Stomach (tissue), 8 donors: ENCODE measurements at regions not wholly inside any gene's neighbourhood (a gene's known extent, or its start where the extent isn't known, plus 50 kb on each side); places are given as distances from the start of the nearest gene placed in this dataset.

Experiments used
- DNase-seq, 2 donors: peaks; one replicate each; pipeline versions ENCODE4 v3.0.0 to v3.0.0-alpha.2; 2013 to 2019
- H3K27ac ChIP-seq, 5 donors: fragments of 200-600 bp in 4 of 5; sonication (generic) in 4 of 5; one replicate each; pipeline ENCODE4 v1.5.1; 2013 to 2019; ENCODE audit warnings: mild to moderate bottlenecking in 1 of 5, moderate library complexity in 1 of 5
- H3K27me3 ChIP-seq, 3 donors: fragments of 200-600 bp; sonication (generic); one replicate each; pipeline ENCODE4 v1.5.1; 2017 to 2019; ENCODE audit warnings: mixed run types in 1 of 3
- H3K36me3 ChIP-seq, 4 donors: fragments of 200-600 bp; sonication (generic); 1 replicate in 3 of 4; 2 replicates in 1 of 4; pipeline ENCODE4 v1.5.1; 2016 to 2019
- H3K4me1 ChIP-seq, 4 donors: fragments of 200-600 bp; sonication (generic); one replicate each; pipeline ENCODE4 v1.5.1; 2016 to 2019
- H3K4me3 ChIP-seq, 4 donors: fragments of 200-600 bp; sonication (generic) in 3 of 4; one replicate each; pipeline ENCODE4 v1.5.1; 2016 to 2019; ENCODE audit warnings: mild to moderate bottlenecking in 1 of 4
- H3K9me3 ChIP-seq, 4 donors: fragments of 200-600 bp; sonication (generic); one replicate each; pipeline ENCODE4 v1.5.1; 2016 to 2019
- CTCF ChIP-seq, 7 experiments: fragments of 450-650 bp in 4 of 7; fragments of 200-600 bp in 3 of 7; sonication (generic) in 3 of 7; IDR thresholded peaks; one replicate each; pipeline ENCODE4 v1.5.1; 2016 to 2019; ENCODE audit warnings: antibody characterized with exemption in 7 of 7, control low read depth in 2 of 7, mild to moderate bottlenecking in 1 of 7
- EP300 ChIP-seq: sonication (generic); formaldehyde crosslinking; IDR thresholded peaks from one replicate; pipeline ENCODE4 v1.6.1; 2017; ENCODE audit warnings: antibody characterized with exemption
- POLR2A ChIP-seq, 4 donors: fragments of 450-650 bp; IDR thresholded peaks; one replicate each; pipeline ENCODE4 v1.6.1; 2016; ENCODE audit warnings: antibody characterized with exemption in 4 of 4, control low read depth in 2 of 4, mild to moderate bottlenecking in 1 of 4, moderate library complexity in 1 of 4
- POLR2AphosphoS5 ChIP-seq, 3 donors: sonication (generic); formaldehyde crosslinking; IDR thresholded peaks; one replicate each; pipeline ENCODE4 v1.6.1; 2016; ENCODE audit warnings: antibody characterized with exemption in 3 of 3
- WGBS, 5 donors: extraction: QIAGEN DNeasy Blood & Tissue Kit in 3 of 5; methylation state at CpG; one replicate each; pipeline versions ENCODE4 v1.1.5 to v1.1.7; 2013 to 2018; 5-methylcytosine and 5-hydroxymethylcytosine counted together
- intact Hi-C: fragments of 100-400 bp; cut with DNase I; formaldehyde crosslinking; loops from one replicate; pipeline ENCODE4 v1.15.1; 2023; ENCODE audit warnings: low total_unique reads
- donor health status: healthy with polysubstance abuse.
- donor health status: Bipolar disorder and iron deficiency.
- donor health status: healthy.

GRCh38 chr2:133810559-133810958 lies 242.3 kb upstream of the NCKAP5 start:
- Histone ChIP-seq H3K27me3 (peaks cover 0 to 10% (median 0%) of the 10 kb centered on the region in 3 donors), H3K36me3 (no peaks in the 10 kb centered on the region), H3K4me1 (no peaks in the 10 kb centered on the region), H3K9me3 (no peaks in the 10 kb centered on the region), H3K27ac (no peak overlapping the region), H3K4me3 (no peak overlapping the region)
- TF ChIP-seq POLR2A (IDR thresholded peaks at IDR 0.05) (no peak), CTCF (IDR thresholded peaks at IDR 0.05) (no peak), EP300 (no peak), POLR2AphosphoS5 (IDR thresholded peaks at IDR 0.05) (no peak)
- no peak for DNase-seq
- intact Hi-C loops, result no loop called here
- 86 to 94% (median 90%) methylated on average over 2 of the region's 2 CpGs for WGBS, 5 donors

- no peak overlapping the region for H3K27ac ChIP-seq
- 65 to 76% (median 71%) methylated on average over 4 of the region's 4 CpGs for whole genome bisulfite sequencing, 5 donors
- DNase-seq, result no peak
- peaks cover 0 to 14% (median 0%) of the 10 kb centered on the region in 3 donors for H3K27me3 ChIP-seq
- H3K9me3 ChIP-seq, result no peaks in the 10 kb centered on the region
- no peak for TF ChIP-seq EP300
- no peak for TF ChIP-seq POLR2A (IDR thresholded peaks at IDR 0.05)
- no peak for TF ChIP-seq CTCF (IDR thresholded peaks at IDR 0.05)
- TF ChIP-seq POLR2AphosphoS5 (IDR thresholded peaks at IDR 0.05), result no peak
- no peak overlapping the region for H3K4me3 ChIP-seq
- intact Hi-C loops, result no loop called here
- H3K36me3 ChIP-seq, result no peaks in the 10 kb centered on the region
- H3K4me1 ChIP-seq, result no peaks in the 10 kb centered on the region
These were observed 243.3 kb upstream of the NCKAP5 start for GRCh38 chr2:133811409-133812125.

- H3K9me3 ChIP-seq, result no peaks in the 10 kb centered on the region
- intact Hi-C loops, result no loop called here
- H3K4me3 ChIP-seq, result no peak overlapping the region
- TF ChIP-seq CTCF (IDR thresholded peaks at IDR 0.05) (no peak), POLR2A (IDR thresholded peaks at IDR 0.05) (no peak), POLR2AphosphoS5 (IDR thresholded peaks at IDR 0.05) (no peak), EP300 (no peak)
- WGBS, 5 donors, result 79 to 90% (median 83%) methylated on average over 4 of the region's 4 CpGs
- peaks cover 0 to 10% (median 0%) of the 10 kb centered on the region in 3 donors for H3K27me3 ChIP-seq
- no peak for DNase-seq
- no peak overlapping the region for H3K27ac ChIP-seq
- H3K36me3 ChIP-seq, result no peaks in the 10 kb centered on the region
- peaks cover 0 to 2% (median 0%) of the 10 kb centered on the region in 4 donors for H3K4me1 ChIP-seq
These were observed 244.8 kb upstream of the NCKAP5 start for GRCh38 chr2:133812826-133813617.

- Histone ChIP-seq H3K9me3 (no peaks in the 10 kb centered on the region), H3K4me1 (peaks cover 0 to 6% (median 0%) of the 10 kb centered on the region in 4 donors), H3K36me3 (no peaks in the 10 kb centered on the region), H3K27me3 (peaks cover 0 to 10% (median 0%) of the 10 kb centered on the region in 3 donors), H3K27ac (no peak overlapping the region), H3K4me3 (no peak overlapping the region)
- 50 to 78% (median 71%) methylated on average over 4 of the region's 4 CpGs for WGBS, 5 donors
- intact Hi-C loops, result no loop called here
- TF ChIP-seq POLR2A (IDR thresholded peaks at IDR 0.05), result no peak
- TF ChIP-seq EP300, result no peak
- TF ChIP-seq POLR2AphosphoS5 (IDR thresholded peaks at IDR 0.05), result no peak
- no peak for TF ChIP-seq CTCF (IDR thresholded peaks at IDR 0.05)
- DNase-seq, result no peak
These were observed 246.6 kb upstream of the NCKAP5 start for GRCh38 chr2:133814890-133815289.
